HG03135 (cell line): ENCODE measurements at regions not wholly inside any gene's neighbourhood (a gene's known extent, or its start where the extent isn't known, plus 50 kb on each side); places are given as distances from the start of the nearest gene placed in this dataset.

Experiments
- ATAC-seq: cut with Tn5 transposase; IDR thresholded peaks from one replicate; pipeline ENCODE4 v1.9.1; 2021; ENCODE audit warnings: mild to moderate bottlenecking, moderate library complexity; ENCODE audit not compliant: unreplicated experiment

- no peak for ATAC-seq
Measured at GRCh38 chr1:55578646-55579045, 363.5 kb upstream of the USP24 start.

DNA sequence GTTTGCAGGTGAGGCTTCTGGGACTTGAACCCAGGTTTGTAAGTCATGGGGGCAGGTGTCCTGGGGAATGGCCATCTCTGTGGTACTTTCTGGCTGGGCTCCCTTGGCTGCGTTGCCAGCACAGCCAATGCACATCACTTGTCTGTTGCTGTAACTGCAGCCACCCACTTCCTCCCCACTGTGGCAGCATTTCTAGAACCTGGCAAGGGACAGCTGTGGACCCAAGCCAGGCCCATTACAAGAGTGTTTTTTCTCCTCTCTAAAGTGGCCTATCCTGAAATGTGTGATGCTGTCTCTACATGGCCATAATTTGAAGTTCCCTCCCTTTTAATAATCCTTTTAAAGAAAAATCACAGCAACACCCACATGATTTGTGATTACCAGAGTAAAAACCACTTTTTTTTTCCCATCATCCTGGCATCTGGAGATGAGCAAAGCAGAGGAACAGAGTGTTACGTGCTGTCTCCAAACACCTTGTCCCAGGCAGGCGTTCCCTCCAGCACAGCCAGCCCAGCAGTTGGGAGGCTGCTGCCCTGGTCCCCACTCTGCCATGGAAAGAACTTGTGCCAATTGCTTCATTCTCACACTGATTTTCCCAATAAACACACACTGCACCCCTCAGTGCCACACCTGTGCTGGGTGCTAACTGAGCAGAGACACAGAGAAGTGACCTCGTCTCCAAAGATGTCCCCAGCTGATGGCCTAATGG, 360.6 kb upstream of the USP24 start:
- no peak for ATAC-seq

GRCh38 chr1:55574691-55575225, 359.6 kb upstream of the USP24 start:
- ATAC-seq = no peak

DNA sequence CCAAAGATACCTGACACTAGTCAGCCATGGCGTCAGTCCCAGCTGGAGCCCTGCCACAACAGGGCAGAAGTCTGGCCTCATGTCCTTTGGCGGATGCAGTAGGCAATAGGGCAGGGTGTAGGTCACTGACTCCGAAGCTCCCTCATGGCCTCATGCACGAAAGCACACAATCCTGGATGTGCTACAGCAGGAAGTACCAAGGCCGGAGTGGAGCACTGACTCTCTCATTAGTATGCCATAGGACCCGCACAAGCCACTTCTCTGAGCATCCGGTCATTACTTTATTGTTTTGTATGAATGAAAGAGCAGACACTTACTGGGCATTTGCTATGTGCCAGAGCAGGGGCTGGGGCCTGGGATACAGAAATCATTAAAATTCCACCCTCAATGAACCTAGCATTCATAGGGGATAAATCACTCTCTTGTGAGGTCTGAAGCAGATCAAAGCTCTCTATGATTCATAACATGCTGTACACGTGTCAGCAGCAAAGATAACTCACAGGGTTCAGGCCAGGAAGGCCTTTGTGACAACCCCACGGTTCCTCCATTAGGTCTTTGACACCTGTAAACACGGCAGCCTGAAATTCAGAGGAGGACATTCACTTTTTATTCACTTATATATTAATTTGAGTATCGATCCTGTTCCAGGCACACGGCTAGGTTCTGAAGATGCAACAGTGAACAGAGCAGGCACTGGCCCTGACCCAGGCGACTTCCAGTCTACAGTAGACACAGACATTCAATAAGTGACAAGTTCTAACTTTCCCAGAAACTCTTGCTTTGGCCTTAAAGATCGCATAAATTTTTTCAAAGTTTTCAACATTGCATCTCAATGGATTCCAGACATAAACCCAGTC, 357.9 kb upstream of the USP24 start:
- no peak for ATAC-seq

DNA sequence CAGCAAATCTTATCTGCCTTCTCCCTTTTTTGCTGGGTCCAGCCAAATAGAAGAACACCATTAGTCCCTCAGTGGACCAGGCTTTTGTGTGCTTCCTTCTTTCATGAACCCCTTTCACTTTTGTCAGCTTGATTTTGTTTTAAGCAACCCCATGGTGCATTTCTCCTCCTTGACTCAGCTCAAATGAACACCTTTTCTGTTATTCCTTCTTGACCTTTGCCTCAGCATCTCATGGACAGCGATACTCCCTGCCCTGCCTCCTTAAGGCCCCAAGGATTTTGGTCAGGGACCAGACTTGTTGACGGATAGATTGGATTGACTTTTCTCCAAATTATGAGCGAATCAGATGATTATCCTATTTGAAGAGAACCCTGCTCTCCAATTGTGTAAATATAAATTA, 356.6 kb upstream of the USP24 start:
- no peak for ATAC-seq

DNA sequence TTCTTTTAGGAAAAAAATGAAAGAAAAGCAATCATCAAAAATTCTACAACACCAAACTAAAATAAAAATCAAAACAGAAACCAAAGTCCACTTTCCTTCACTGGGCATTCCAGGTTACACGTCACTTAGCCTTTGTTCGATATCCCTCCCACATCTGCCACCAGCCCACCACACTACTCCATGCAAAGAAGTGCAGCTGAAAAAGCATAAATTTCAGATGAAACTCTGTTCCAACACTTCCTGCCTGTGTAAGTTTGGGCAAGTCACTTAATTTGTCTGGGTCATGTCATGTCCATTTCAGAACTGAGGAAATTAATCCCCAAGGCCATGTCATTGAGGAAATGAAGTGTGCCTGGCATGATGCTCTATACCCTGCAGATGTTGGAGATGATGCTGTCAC, 354.3 kb upstream of the USP24 start:
- no peak for ATAC-seq

GRCh38 chr1:55568732-55569131, 353.6 kb upstream of the USP24 start:
- no peak for ATAC-seq

DNA sequence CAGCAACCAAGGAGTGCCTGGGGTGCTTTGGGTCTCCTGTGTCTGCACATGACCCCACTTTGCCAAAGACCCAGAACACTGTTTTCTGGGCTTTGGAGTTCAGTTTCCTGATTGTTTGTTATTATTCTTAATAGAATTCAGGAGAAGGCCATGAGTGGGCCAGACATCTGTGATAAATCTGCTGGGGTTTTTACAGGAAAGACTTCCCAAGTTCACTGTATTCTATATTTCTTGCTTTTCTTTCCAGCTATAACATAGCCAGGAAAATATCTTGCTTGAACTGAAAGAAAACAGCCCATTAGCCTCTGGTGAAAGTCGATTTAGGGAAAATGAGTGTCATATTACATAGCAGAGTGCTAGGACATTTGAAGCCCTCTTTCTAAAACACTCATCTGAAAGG, 345.1 kb upstream of the USP24 start:
- ATAC-seq = no peak

DNA sequence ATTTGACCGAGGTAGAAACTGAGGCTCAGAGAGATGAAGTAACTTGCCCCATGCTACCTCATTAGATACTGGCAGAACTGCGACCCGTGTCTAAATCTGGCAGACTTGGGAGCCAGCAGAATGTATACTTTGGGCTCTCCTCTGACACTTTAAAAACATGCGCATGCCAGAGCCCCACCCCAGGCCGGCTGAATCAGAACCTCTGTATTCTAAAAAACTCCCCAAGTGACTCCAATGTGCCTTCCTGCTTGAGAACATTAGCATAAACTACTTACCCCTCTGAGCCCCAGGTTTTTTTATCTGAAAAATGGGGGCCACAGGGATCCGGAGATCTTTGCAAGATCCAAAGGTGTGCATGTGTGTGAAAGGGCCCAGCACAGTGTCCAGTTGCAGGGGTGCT, 344.7 kb upstream of the USP24 start:
- no peak for ATAC-seq

DNA sequence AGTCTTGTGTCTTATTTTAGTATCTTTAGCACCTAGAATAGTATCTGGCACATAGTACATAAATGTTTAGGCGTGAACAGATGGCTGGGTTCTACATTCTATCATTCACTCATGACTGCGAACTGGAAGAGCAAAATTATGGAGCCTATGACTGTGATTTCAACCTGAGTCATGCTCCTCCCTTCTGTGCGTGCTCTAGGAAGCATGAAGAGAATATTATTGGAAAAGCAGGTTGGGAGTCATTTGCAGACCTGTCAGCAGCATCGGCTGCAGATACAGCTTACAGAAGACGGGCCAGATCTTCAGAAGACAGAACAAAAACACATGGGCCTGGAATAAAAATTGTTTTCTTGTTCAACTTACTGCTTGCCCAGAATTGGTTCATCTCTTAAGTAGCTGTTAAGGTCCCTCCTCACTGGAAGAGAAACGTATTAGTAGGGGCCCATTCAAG, 344.0 kb upstream of the USP24 start:
- ATAC-seq = no peak

DNA sequence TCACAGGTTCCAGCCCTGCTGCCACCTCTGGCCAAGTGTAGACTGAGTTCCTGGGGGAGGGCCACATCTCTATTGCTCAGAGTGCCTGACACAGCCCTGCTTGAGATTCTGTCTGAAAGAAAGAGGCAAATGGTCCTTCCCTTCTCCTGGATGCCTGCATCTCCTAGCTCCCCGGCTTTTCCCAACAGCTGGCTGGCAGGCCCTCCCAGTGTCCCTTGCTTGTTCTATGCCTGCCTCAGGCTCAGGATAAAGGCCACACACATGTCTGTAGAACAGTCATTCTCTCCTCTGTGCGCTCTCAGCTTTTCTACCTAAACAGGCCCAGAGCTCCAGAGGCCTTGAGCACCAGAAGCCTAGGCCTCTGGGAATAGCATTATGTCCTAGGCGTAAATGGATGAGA, 343.4 kb upstream of the USP24 start:
- ATAC-seq = no peak

DNA sequence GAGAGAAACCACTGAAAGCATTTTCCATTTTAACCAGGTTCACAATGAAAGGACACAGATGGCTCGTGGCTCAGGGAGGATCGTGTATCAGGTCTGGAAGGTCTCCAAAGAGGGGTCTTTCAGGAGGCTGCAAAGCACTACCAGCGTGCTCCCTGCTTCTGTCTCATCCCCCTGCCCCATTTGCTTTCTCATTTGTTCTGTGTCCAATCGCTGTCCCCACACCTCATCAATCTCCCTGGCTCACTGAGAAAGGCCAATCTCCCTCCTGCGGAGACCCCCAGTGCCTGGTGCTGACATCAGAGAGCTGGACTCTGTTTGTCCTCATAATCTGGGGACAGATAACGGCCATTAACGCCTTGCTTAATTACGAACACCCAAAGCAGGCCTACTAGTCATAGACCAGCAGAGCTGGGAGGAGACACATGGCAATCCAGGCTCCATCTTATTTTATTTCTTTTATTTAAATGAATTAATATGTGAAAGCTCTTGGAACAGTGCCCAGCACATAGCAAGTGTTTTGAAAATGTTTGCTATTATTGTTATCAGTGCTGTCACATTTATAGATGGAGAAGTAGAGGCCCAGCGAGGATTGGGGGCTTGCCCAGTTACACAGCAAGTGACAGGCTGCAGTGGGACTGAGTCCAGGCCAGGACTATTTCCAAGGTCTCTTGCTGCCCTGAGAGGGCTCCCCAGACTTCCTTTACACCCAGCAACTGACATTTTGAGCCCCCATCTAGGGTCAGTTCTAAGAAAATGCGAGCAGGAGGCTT, 341.0 kb upstream of the USP24 start:
- ATAC-seq = no peak

GRCh38 chr1:55554611-55555010, 339.4 kb upstream of the USP24 start:
- ATAC-seq = no peak

- ATAC-seq = no peak
Measured at GRCh38 chr1:55552636-55553035, 337.5 kb upstream of the USP24 start.

- ATAC-seq = no peak
Measured at GRCh38 chr1:55547405-55547804, 332.2 kb upstream of the USP24 start.

GRCh38 chr1:55546553-55546952, 331.4 kb upstream of the USP24 start:
- ATAC-seq = no peak

DNA sequence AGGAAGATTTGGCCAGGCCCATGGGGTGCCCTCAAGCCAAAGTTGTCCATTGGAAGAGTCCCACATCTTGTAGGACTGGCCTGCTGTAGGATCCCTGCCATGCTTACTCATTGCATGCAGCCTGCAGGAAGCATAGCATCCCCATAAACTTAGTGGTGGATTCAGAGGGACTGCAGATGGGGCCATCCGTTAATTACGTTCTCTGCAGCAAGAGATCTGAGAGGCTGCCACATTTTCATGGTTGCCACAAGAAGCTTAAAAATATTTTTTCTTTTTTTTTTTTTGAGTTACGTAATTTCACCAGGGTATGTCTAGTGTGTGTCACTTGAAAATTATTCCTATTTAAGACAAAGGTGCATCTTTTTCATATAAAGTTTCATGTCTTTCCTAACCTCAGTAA, 329.7 kb upstream of the USP24 start:
- no peak for ATAC-seq

GRCh38 chr1:55542901-55543504, 327.8 kb upstream of the USP24 start:
- no peak for ATAC-seq

- no peak for ATAC-seq
Measured at GRCh38 chr1:55541296-55541695, 326.1 kb upstream of the USP24 start.

DNA sequence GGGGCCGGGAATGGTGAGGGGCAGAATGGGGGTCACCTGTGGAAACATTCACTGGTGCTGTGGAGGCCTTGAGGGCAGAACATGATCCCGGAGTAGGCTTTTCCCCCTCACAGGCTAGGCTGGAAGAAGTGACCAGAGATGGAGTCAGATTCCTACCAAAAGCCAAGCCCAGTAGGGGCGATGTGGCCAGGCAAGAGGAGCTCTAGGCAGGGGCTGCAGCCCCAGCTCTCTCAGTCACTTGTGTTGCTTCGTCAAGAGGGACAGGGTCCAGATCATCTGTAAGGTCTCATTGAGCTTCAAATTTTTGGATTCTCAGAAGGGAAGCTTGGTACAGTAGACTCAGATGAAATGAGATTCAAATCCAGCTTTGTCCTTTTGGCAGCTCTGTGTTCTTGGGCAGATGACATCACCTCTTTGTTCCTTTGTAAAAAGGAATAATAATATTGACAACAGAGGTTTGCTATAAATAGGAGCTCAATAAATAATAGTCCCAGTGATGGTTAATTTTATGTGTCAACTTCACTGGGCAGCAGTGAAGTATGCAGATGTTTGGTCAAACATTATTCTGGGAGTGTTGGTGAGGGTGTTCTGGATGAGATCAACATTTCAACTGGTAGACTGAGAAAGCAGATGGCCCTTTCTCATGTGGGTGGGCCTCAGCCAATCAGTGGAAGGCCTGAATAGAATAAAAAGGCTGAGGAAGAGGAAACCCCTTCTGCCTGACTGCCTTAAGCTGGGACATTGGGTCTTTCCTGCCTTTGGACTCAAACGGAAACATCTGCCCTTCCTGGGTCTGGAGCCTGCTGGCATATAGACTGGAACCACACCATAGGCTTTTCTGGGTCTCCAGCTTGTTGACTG, 324.7 kb upstream of the USP24 start:
- no peak for ATAC-seq
